KBM-7 (cell line): ENCODE measurements at regions not wholly inside any gene's neighbourhood (a gene's known extent, or its start where the extent isn't known, plus 50 kb on each side); places are given as distances from the start of the nearest gene placed in this dataset.

Experiments used
- DNase-seq: peaks from one replicate; pipeline ENCODE4 v3.0.0-alpha.2; 2015
- in situ Hi-C: fragments of 300-500 bp; cut with MboI; formaldehyde crosslinking; loops from 2 replicates; pipeline ENCODE4 v1.14.3; 2020; ENCODE audit warnings: low sequenced_read_pairs, low pct_unique_long_range_greater_than_20kb, mixed read lengths

GRCh38 chr15:77784361-77785292, 151.9 kb upstream of the LINGO1 start:
- peak; percentile 53 for DNase-seq
- in situ Hi-C loops = no loop called here

- no peak for DNase-seq
- in situ Hi-C loops = no loop called here
Observed at GRCh38 chr15:77783636-77784035, 150.9 kb upstream of the LINGO1 start.

- in situ Hi-C loops = no loop called here
- DNase-seq = no peak
Observed at GRCh38 chr15:77782691-77783090, 150.0 kb upstream of the LINGO1 start.

GRCh38 chr15:77781946-77782240, 149.2 kb upstream of the LINGO1 start:
- no peak for DNase-seq
- in situ Hi-C loops = no loop called here

GRCh38 chr15:77781151-77781945, 148.6 kb upstream of the LINGO1 start:
- DNase-seq = no peak
- in situ Hi-C loops = no loop called here

- no peak for DNase-seq
- in situ Hi-C loops = no loop called here
Observed at GRCh38 chr15:77778802-77779201, 146.1 kb upstream of the LINGO1 start.

GRCh38 chr15:77775837-77776236, 143.1 kb upstream of the LINGO1 start:
- in situ Hi-C loops = no loop called here
- no peak for DNase-seq

GRCh38 chr15:77775373-77775772, 142.7 kb upstream of the LINGO1 start:
- in situ Hi-C loops = no loop called here

GRCh38 chr15:77774350-77774749, 141.6 kb upstream of the LINGO1 start:
- no peak for DNase-seq
- in situ Hi-C loops = no loop called here

More at GRCh38 chr15:77775373-77775772, 142.7 kb upstream of the LINGO1 start:
- no peak for DNase-seq

- no peak for DNase-seq
- in situ Hi-C loops = no loop called here
Observed at GRCh38 chr15:77773903-77774302, 141.2 kb upstream of the LINGO1 start.

GRCh38 chr15:77772641-77773402, 140.1 kb upstream of the LINGO1 start:
- no peak for DNase-seq
- in situ Hi-C loops = no loop called here

GRCh38 chr15:77771616-77772015, 138.9 kb upstream of the LINGO1 start:
- in situ Hi-C loops = no loop called here
- DNase-seq = no peak

GRCh38 chr15:77769700-77770099, 137.0 kb upstream of the LINGO1 start:
- in situ Hi-C loops = no loop called here
- no peak for DNase-seq

- DNase-seq = no peak
- in situ Hi-C loops = no loop called here
Observed at GRCh38 chr15:77768521-77769078, 135.9 kb upstream of the LINGO1 start.

- in situ Hi-C loops = no loop called here
- no peak for DNase-seq
Observed at GRCh38 chr15:77768107-77768506, 135.4 kb upstream of the LINGO1 start.

GRCh38 chr15:77764095-77764494, 131.4 kb upstream of the LINGO1 start:
- no peak for DNase-seq
- in situ Hi-C loops = no loop called here

- DNase-seq = no peak
- in situ Hi-C loops = no loop called here
Observed at GRCh38 chr15:77762747-77763355, 130.1 kb upstream of the LINGO1 start.

- no peak for DNase-seq
- in situ Hi-C loops = no loop called here
Observed at GRCh38 chr15:77759896-77760592, 127.3 kb upstream of the LINGO1 start.
